ENCODE measurements at regions not wholly inside any gene's neighbourhood (a gene's known extent, or its start where the extent isn't known, plus 50 kb on each side); places are given as distances from the start of the nearest gene placed in this dataset.

DNA sequence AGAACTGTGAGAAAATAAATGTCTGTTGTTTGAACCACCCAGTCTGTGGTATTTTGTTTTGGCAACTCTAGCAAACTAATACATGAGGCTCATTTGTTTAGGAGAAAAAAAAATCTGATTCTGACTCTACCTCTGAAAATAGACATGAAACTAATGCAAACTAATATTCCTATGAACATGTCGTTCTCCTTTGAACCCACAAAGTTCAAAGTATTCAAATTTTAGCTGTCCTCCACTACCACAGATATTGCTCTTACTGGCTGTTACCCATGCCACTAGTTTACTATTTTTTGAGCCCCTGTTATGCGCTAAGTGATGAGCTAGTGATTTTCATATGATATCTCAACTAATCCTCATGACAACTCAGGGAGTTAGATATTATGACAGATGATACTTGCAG, 58.8 kb upstream of the ZNF804B start:
- DNase-seq = no peak

DNA sequence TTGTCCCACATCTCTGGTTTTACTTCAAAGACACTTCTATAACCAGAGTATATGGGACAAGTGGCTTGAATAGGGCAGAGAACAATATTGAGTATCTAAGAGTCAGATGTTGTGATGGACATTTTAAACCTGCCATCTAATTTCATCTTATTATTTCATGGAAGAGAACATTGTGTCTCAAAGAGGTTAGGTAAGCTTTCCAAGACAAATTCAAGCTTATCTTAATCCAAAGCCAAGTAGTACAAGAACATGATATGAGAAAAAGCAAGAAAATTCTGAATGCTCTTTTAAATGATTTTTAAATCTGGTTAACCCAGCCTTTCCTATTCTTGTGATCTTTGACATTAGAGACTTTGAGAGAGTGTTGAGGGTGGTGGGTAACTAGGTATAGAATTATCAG, 65.3 kb upstream of the ZNF804B start:
- DNase-seq = no peak

DNA sequence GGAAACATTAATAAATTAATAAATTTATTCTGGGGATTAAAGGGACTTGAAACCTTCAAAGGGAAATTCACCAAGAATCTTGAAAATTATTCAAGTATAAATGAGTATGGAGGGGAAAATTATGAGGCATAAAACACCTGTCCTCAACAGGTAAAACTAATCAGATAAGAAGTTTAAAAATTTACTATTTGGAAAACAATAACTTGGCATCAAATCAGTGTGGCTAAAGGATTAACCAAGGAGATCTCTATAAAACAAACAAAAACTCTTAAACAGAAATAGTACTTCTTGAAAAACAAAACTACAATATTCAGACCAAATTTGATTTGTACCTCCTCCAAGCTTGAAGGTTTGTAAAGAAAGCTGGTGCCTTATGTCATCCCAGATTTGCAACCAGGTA, 66.4 kb upstream of the ZNF804B start:
- no peak for DNase-seq

- no peak for DNase-seq
Observed at GRCh38 chr7:88692493-88692892, 67.0 kb upstream of the ZNF804B start.

- no peak for DNase-seq
Observed at GRCh38 chr7:88689821-88690220, 69.7 kb upstream of the ZNF804B start.

DNA sequence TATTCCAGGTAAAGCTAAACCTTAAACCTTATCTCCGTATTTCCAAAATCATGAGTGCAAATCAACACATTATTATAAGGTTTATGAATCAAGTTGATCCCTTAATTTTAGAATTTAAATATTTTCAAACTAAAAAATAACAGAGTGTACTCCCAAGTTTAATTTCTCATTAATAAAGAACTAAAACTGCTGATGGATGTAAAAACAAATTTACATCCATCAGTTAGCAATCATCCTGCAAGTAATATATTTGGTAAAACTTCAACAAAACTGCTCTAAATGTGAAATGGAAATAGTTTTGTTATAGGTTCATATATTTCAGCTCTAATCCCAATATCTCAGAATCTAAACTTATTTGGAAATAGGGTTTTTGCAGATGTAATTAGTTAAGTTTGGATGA, 71.3 kb upstream of the ZNF804B start:
- no peak for DNase-seq

DNA sequence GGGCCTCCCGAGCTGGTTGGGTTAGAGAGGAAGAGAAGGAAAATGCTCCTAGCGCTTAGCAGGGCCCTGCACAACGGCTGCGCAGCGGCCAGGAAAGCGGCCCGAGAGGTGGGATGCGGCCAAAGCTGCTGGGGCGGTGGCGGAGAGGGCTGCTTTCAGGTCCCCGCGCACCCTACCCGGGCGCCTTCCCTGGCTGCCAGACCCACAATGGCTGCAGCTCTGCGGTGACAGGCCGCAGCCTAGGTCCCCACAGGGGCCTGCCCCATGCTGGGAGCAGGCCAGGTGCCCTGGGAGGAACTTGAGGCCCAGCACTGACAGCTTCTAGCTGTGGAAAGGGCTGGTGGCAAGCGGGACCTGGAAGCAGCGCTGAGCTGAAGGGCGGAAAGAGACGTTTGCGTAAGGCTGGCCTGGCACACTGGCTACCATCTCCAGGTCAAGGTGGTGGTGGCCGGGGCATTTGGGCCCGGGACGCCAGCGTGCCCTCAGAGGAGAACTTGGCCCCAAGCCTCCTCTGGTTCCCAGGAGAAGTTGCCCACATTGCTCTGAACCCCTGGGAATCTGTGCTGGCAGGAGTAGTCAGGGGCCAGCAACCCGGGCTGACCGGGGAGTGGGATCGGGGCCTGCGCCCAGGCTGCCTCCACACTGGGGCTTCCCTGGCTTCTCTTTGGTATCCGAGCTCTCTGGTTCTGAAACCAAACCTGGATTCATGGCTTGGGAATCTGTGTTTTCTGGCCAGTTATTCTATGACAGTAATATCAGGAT, 72.9 kb upstream of the ZNF804B start:
- no peak for DNase-seq

GRCh38 chr7:88681682-88682081, 77.8 kb upstream of the ZNF804B start:
- no peak for DNase-seq

DNA sequence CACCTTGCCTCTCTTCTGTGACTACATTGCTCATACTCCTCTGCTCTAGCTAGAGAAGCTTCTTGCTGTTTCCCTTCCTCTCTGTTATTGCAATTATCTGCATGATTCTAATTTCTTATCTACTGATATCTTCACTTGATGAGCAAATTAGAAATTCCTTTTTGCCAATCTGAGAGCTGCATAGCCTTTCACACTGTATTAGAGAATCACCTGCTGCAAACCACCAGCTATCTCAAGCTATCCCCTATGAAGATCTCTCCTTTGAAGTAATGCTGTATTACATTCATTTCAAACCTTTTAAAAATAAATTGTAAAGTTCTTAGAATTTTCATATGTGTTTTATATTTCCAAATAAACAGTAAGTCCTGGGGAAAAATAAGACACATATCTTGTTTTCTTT, 89.0 kb upstream of the ZNF804B start:
- DNase-seq = no peak

GRCh38 chr7:88669913-88670312, 89.6 kb upstream of the ZNF804B start:
- DNase-seq = no peak

- no peak for DNase-seq
Observed at GRCh38 chr7:88668591-88668990, 90.9 kb upstream of the ZNF804B start.

GRCh38 chr7:88666626-88667025, 92.9 kb upstream of the ZNF804B start:
- DNase-seq = no peak

DNA sequence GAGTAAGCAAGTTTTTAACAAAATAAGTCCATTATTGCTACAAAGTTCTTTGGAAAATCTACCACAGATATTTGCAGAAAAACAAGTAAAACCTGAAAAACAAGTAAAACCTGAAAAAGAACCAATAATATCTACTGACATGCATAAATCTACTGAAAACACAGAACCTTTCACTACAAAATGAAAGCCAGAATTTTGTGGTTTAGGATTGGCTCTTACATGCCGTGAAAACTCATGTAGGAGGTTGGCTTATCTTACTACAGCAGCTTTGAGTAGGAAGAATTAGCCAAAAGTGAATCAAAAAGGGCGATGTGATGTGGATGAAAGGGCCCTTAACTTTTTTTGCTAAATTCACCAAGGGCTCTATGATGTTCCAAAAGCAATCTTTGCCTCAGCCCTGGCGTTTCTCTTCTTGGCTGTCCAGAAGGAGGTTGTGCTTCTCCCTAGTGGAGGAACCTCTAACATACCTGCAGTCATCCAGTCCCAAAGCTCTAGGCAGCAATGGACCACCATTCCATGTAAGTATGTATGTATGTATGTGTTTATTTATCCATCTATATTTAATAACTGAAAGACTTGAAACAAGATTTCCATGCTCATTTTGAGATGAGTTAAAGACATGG, 93.5 kb upstream of the ZNF804B start:
- no peak for DNase-seq

DNA sequence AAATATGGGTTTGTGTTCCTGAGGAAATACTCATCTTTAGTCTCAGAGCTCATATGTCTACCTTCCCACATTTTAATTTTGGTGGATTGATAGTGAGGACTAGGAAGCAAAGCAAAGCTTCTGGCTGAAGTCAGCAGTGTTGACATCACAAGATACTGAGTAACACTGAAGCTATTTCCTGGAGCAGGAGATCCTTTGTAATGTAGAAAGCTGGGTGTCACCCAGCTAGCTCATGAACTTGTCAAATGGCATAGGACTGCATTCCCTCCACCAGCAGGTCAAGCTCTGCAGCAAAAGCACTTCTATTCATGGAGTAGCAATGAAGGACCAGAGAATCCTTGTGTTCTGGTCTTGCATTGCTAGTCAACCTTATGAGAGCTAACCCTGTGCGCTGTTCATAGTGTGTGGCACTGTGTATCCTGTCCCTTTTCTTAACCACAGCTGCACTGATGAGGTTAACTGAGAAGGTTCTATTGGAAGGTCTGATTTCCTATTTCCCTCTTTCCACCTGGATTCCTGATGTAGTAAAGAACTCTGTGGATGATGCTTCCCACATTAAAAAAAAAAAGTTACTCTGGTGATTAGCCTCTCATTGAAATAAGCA, 94.8 kb upstream of the ZNF804B start:
- no peak for DNase-seq

GRCh38 chr7:88661921-88662320, 97.6 kb upstream of the ZNF804B start:
- no peak for DNase-seq

DNA sequence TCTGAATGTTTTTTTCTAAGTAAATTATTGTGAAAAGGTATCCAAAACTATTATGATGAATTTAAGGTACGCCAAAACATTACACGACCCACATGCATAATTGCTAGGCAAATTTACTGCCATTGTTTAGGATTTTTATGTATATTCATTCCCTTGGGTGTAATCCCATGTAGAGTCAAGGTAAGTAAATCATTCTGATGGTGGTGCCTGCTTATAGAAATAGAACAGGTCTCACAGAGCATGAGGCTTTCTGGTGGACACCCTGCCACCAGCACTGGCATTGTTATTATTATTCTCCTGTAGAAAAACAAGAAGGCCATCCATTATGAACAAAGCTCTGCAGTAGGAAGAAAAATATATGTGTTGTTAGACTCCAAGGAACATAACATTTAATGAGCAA, 111.7 kb upstream of the ZNF804B start:
- no peak for DNase-seq

DNA sequence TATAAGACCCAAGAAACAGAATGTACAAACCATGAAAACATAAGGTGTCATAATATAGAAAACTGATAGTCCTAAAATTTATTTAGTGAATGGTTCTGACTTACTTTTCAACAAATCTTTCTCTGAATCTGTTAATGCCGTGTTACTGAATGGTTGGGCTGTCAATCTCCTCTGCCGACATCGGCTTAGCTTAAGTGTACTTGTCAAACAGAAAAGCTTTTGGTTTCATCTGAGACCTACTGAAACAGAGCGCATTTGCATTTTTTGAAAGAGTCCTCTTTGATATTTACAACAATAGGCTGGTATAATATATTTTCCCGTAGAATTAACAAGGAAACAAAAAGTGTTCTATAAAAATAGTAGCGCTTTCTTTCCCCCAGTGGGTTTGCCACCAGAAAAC, 120.9 kb upstream of the ZNF804B start:
- no peak for DNase-seq

DNA sequence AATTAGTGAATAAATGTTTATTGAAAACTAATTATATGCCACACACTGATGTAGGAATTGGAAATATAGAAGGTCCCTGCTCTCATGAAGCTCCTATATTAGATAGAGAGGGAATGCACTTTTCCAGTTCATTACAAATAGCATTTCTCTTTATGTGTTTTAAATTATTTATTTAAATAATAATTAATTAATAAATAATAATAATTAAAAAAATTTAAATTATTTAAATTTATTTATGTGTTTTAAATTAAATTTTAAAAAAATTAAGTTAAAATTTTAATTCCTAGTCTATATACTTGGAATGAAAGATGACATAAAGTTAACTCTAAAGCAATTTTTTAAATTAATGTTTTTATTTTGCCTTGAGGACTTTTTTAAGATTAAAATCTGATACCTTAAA, 121.7 kb upstream of the ZNF804B start:
- DNase-seq = no peak

DNA sequence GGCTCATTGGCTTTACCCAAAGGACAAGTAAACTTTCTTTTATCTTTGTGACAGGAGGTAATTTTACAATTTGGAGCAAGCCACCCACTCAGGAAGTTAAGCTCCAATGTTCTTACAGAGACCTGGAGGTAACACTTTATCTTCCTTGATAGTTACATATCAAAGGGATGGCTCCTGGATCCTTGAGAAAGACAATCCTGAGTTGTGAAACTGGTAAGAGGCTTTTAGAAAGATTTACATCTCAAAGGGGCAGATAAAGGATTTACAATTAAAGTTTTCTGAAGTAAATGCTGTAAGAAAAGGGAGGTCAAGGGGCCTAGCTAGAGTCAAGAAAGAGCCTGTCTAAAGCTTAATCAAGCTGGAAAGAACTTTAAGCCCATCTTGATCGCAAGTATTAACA, 124.4 kb upstream of the ZNF804B start:
- DNase-seq = no peak

DNA sequence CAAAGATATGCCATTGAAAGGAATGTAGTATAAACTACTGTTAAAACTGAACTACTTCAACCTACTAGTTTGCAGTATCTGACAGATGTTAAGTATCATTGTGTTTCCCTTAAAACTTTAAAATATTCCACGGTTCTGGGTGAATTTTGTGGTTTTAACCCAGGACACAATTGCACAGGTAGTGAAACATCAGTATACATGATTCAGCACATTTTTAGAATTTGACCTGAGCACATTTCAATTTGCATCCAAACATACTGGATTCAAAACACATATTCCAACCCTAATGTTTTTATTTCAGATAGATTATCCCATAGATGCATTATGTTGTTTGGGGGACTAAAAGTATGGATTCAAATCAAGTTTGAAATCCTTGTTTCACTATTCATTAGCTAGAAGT, 129.9 kb upstream of the ZNF804B start:
- no peak for DNase-seq

DNA sequence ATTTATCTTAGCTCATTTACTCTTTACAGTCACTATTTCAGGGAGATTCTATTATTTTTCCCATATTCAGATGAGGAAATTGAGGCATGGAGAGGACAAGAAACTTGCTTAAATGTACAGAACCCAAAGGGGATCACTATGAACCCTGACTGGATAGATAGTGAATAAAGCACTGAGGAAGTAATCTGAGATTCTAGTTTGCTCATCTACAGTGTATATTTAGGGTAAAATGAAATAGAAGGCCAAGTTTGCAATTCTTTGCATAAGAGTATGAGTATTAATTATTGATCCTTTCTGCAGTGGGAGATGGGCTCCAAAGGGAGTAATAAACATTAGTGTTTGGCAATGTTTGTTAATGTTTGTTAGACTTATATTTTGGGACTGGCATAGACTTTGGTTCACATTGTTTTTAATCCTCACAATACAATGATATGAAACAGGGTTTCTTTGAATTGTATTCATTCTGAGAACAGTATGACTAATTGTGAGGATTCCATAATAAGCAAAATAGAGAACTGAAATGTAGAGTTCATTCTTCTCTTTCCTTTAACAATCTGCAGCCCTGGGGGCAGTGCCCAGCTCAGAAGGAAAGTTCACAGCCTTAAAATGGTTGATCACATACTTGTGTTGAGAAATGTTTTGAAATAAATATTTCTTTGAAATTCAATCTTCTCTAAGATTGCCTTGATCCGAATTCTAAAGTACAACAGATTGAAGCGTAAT, 131.0 kb upstream of the ZNF804B start:
- no peak for DNase-seq

DNA sequence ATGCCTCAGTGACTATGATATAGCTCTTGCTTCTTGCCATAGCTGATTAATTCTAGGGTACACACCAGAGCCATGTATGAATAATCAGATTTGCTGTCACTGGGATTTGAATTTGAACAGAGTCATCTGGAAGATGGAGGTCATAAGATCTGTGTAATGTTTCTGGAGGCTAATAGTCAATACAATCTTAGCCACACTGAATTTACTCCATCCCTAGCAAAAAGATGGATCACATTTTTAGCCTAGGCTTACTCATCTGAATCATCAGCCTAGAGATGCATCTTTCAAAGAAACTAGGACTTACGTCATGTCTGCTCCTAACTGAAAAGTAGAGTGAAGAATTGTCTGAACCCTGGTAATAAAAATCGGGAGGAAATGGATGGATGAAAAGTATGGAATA, 142.3 kb upstream of the ZNF804B start:
- no peak for DNase-seq

- no peak for DNase-seq
Observed at GRCh38 chr7:88615336-88615735, 144.2 kb upstream of the ZNF804B start.

GRCh38 chr7:88614736-88615135, 144.8 kb upstream of the ZNF804B start:
- no peak for DNase-seq
